Dermis blood vessel endothelial cell (primary cell): ENCODE measurements at regions not wholly inside any gene's neighbourhood (a gene's known extent, or its start where the extent isn't known, plus 50 kb on each side); places are given as distances from the start of the nearest gene placed in this dataset.

Experiments used
- DNase-seq: peaks from one replicate; pipeline ENCODE4 v3.0.0; 2010

- DNase-seq = no peak
Observed at GRCh38 chr11:36948460-36949127, 350.6 kb upstream of the RAG2 start.

- no peak for DNase-seq
Observed at GRCh38 chr11:36945384-36945783, 347.3 kb upstream of the RAG2 start.

GRCh38 chr11:36933481-36933880, 335.4 kb upstream of the RAG2 start:
- DNase-seq = no peak

GRCh38 chr11:36931139-36931538, 333.1 kb upstream of the RAG2 start:
- DNase-seq = no peak

GRCh38 chr11:36930256-36930655, 332.2 kb upstream of the RAG2 start:
- no peak for DNase-seq

GRCh38 chr11:36929401-36929800, 331.4 kb upstream of the RAG2 start:
- DNase-seq = no peak

GRCh38 chr11:36928621-36929020, 330.6 kb upstream of the RAG2 start:
- DNase-seq = no peak

GRCh38 chr11:36899800-36900199, 301.8 kb upstream of the RAG2 start:
- DNase-seq = no peak

- DNase-seq = no peak
Observed at GRCh38 chr11:36890841-36891240, 292.8 kb upstream of the RAG2 start.

GRCh38 chr11:36890121-36890679, 292.2 kb upstream of the RAG2 start:
- DNase-seq = no peak

GRCh38 chr11:36885154-36885553, 287.1 kb upstream of the RAG2 start:
- no peak for DNase-seq

- DNase-seq = no peak
Observed at GRCh38 chr11:36878737-36879136, 280.7 kb upstream of the RAG2 start.

- DNase-seq = no peak
Observed at GRCh38 chr11:36877149-36877548, 279.1 kb upstream of the RAG2 start.

GRCh38 chr11:36876266-36876665, 278.2 kb upstream of the RAG2 start:
- no peak for DNase-seq

GRCh38 chr11:36874291-36874690, 276.3 kb upstream of the RAG2 start:
- DNase-seq = no peak

GRCh38 chr11:36870361-36870760, 272.3 kb upstream of the RAG2 start:
- no peak for DNase-seq

- DNase-seq = no peak
Observed at GRCh38 chr11:36868380-36868779, 270.3 kb upstream of the RAG2 start.

GRCh38 chr11:36865846-36866245, 267.8 kb upstream of the RAG2 start:
- DNase-seq = no peak

- DNase-seq = no peak
Observed at GRCh38 chr11:36854875-36855274, 256.8 kb upstream of the RAG2 start.

- no peak for DNase-seq
Observed at GRCh38 chr11:36848660-36849059, 250.6 kb upstream of the RAG2 start.

- DNase-seq = no peak
Observed at GRCh38 chr11:36840378-36840777, 242.3 kb upstream of the RAG2 start.

GRCh38 chr11:36837831-36838437, 239.9 kb upstream of the RAG2 start:
- no peak for DNase-seq

GRCh38 chr11:36825251-36825650, 227.2 kb upstream of the RAG2 start:
- DNase-seq = no peak

- no peak for DNase-seq
Observed at GRCh38 chr11:36824349-36824748, 226.3 kb upstream of the RAG2 start.

- DNase-seq = no peak
Observed at GRCh38 chr11:36822829-36823228, 224.8 kb upstream of the RAG2 start.
